Epithelial cell of proximal tubule (primary cell): ENCODE measurements at regions not wholly inside any gene's neighbourhood (a gene's known extent, or its start where the extent isn't known, plus 50 kb on each side); places are given as distances from the start of the nearest gene placed in this dataset.

ENCODE experiments used
- DNase-seq: peaks from one replicate; pipeline ENCODE4 v3.0.0-alpha.2; 2011; ENCODE audit warnings: low read depth
- H3K4me3 ChIP-seq: 2 replicates; pipeline ENCODE4 v1.5.1; 2011; ENCODE audit warnings: low read depth, mild to moderate bottlenecking, low read length
- CTCF ChIP-seq: conservative IDR thresholded peaks from 2 replicates; pipeline ENCODE4 v1.5.1; 2012; ENCODE audit warnings: low read depth, mild to moderate bottlenecking, low read length

- no peak overlapping the region for H3K4me3 ChIP-seq
- no peak for DNase-seq
- TF ChIP-seq CTCF: no peak
Observed at GRCh38 chr6:156471000-156471399, 306.2 kb upstream of the ARID1B start.

GRCh38 chr6:156464100-156464878 is 312.9 kb upstream of the ARID1B start:
- TF ChIP-seq CTCF: no peak
- no peak overlapping the region for H3K4me3 ChIP-seq
- DNase-seq: no peak

GRCh38 chr6:156461647-156462046 is 315.5 kb upstream of the ARID1B start:
- TF ChIP-seq CTCF: no peak
- no peak overlapping the region for H3K4me3 ChIP-seq
- no peak for DNase-seq

- DNase-seq: no peak
- no peak for TF ChIP-seq CTCF
- H3K4me3 ChIP-seq: no peak overlapping the region
Observed at GRCh38 chr6:156457601-156458000, 319.6 kb upstream of the ARID1B start.

- no peak for DNase-seq
- no peak overlapping the region for H3K4me3 ChIP-seq
- TF ChIP-seq CTCF: no peak
Observed at GRCh38 chr6:156455847-156456246, 321.3 kb upstream of the ARID1B start.

- no peak overlapping the region for H3K4me3 ChIP-seq
- no peak for TF ChIP-seq CTCF
- no peak for DNase-seq
Observed at GRCh38 chr6:156454867-156455266, 322.3 kb upstream of the ARID1B start.

GRCh38 chr6:156451726-156452125 is 325.5 kb upstream of the ARID1B start:
- TF ChIP-seq CTCF: no peak
- no peak for DNase-seq

More at GRCh38 chr6:156451726-156452125, 325.5 kb upstream of the ARID1B start:
- H3K4me3 ChIP-seq: no peak overlapping the region
